Fibroblast of the aortic adventitia (primary cell): ENCODE measurements at regions not wholly inside any gene's neighbourhood (a gene's known extent, or its start where the extent isn't known, plus 50 kb on each side); places are given as distances from the start of the nearest gene placed in this dataset.
"Not testable (repeated sequence)": the region's sequence is repeated elsewhere in the genome, so short reads cannot be mapped to it uniquely, and the experiment has no call there.

Experiments
- DNase-seq: peaks from one replicate; pipeline ENCODE4 v3.0.0-alpha.2; 2010; ENCODE audit warnings: low read depth
- H3K4me3 ChIP-seq: 2 replicates; pipeline ENCODE4 v1.5.1; 2011; ENCODE audit warnings: low read depth, mild to moderate bottlenecking, control low read depth, low read length, moderate library complexity
- CTCF ChIP-seq: IDR thresholded peaks from 2 replicates; pipeline ENCODE4 v1.5.1; 2011; ENCODE audit warnings: mild to moderate bottlenecking, low read length, control low read depth, inconsistent platforms; ENCODE audit not compliant: insufficient read depth

DNA sequence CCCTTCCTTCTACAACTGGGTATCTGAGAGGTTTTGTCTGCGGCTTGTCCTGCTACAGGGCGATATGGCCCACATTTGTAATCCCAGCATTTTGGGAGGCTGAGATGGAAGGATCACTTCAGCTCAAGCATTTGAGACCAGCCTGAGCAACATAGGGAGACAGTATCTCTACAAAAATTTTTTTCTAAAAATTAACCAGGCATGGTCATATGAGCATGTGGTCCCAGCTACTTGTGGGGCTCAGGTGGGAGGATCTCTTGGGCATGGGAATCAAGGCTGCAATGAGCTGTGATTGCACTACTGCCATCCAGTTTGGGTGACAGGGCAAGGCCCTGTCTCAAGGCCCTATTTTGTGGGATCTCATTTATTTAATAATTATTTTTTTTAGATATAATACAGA is 420.6 kb upstream of the PABPC4L start:
- DNase-seq, result no peak
- no peak overlapping the region for H3K4me3 ChIP-seq
- no peak for TF ChIP-seq CTCF

- not testable (repeated sequence) for DNase-seq, H3K4me3 ChIP-seq
Observed at GRCh38 chr4:134621715-134622114, 420.1 kb upstream of the PABPC4L start.

DNA sequence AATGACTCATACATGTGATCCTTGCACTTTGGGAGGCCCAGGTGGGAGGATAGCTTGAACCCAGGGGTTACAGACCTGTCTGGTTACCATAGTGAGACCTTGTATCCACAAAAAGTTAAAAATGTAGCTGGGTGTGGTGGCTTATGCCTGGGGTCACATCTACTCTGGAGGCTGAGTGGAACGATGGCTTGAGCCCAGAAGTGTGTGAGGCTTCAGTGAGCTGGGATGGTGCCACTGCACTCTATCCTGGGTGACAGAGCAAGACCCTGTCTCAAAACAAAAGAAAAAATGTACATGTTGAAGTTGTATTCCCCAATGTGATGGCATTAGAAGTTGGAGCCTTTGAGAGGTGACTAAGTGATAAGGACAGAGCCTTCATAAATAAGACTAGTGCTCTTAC is 409.4 kb upstream of the PABPC4L start:
- TF ChIP-seq CTCF, result no peak
- no peak for DNase-seq

GRCh38 chr4:134610172-134610571 is 408.6 kb upstream of the PABPC4L start:
- no peak overlapping the region for H3K4me3 ChIP-seq
- no peak for TF ChIP-seq CTCF
- no peak for DNase-seq

More for the DNA sequence above, 409.4 kb upstream of the PABPC4L start:
- H3K4me3 ChIP-seq, result no peak overlapping the region

DNA sequence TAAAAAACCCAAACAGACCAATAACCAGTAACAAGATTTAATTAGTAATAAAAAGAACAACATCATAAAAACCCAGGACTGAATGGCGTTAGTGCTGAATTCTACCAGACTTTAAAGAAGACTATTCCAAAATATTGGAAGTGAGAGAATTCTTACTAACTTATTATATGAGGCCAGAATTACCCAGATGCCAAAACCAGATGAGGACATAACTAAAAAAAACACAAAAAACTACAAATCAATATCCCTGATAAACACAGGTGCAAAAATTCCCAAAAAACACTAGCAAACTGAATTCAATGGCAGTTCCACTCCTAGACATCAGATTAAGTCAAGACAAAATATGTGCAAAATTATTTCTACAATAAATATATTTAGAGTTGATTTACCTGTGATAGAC is 400.1 kb upstream of the PABPC4L start:
- DNase-seq, result no peak
- no peak for TF ChIP-seq CTCF
- H3K4me3 ChIP-seq, result no peak overlapping the region

- no peak overlapping the region for H3K4me3 ChIP-seq
- TF ChIP-seq CTCF, result no peak
Observed at GRCh38 chr4:134591326-134591725, 389.7 kb upstream of the PABPC4L start.

GRCh38 chr4:134585972-134586371 is 384.4 kb upstream of the PABPC4L start:
- no peak overlapping the region for H3K4me3 ChIP-seq
- DNase-seq, result no peak
- no peak for TF ChIP-seq CTCF

More at GRCh38 chr4:134591326-134591725, 389.7 kb upstream of the PABPC4L start:
- DNase-seq, result no peak
